Eye (tissue), 1 donor: ENCODE measurements at regions not wholly inside any gene's neighbourhood (a gene's known extent, or its start where the extent isn't known, plus 50 kb on each side); places are given as distances from the start of the nearest gene placed in this dataset.
A peak's percentile ranks its signal among the peaks of the same experiment; 100 is the strongest.

Experiments used
- DNase-seq: peaks from one replicate; pipeline ENCODE4 v3.0.0-alpha.2; 2015

- DNase-seq, result no peak
These were observed 499.6 kb downstream of the PPARGC1A start for GRCh38 chr4:23390246-23390645.

DNA sequence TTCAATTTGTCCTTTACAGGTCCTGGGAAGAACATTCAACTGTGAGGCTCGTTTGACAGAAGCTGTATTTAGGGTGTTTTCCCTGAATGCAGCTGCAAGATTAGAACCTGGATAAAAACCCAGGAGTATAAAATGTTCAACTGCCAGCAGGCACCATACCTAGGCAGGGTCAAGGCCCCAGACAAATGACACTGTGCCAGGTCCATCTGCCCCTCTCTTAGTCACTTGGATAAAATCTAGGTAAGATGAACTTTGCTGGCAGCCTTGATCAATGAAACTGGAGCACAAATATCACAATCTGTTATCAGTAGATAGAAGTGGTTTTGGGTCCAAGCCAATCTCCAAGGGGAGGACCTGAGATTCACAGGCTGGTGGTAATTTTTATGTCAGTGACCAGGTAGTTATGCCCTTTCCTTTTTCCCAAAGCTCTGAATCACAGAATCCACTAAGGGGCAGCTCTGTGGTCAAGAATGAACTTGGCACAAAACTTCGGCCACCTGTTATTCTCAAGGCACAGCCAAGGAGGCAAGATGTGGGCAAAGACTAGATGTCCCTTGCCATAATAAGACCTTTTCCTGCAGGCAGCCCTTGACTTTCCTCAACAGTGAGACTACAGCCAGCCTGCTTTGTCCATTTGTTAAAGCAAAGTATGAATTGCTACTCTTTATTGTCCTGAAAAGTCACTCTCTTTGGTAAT is 501.0 kb downstream of the PPARGC1A start:
- no peak for DNase-seq

DNA sequence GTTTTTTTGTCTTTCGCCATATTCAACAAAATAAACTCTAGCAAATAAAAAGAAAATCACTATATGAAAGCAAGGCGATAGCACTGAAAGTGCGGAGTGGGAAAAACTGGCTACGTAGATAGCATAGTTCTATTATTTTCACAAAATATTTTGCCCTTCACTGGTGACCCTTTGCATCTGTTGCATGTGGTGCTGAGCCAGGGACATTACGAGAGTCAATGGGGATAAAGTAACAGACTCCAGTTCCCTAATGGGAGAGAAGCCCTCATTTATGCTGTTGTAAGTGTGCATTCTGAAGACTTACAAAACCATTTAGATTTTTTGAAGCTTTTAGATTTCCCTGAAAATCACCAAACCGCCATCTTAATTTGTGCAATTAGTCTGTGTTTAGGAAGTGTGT is 501.6 kb downstream of the PPARGC1A start:
- no peak for DNase-seq

- no peak for DNase-seq
These were observed 505.1 kb downstream of the PPARGC1A start for GRCh38 chr4:23384741-23385140.

GRCh38 chr4:23382879-23383278 is 507.0 kb downstream of the PPARGC1A start:
- no peak for DNase-seq

GRCh38 chr4:23374259-23374658 is 515.6 kb downstream of the PPARGC1A start:
- DNase-seq, result no peak

DNA sequence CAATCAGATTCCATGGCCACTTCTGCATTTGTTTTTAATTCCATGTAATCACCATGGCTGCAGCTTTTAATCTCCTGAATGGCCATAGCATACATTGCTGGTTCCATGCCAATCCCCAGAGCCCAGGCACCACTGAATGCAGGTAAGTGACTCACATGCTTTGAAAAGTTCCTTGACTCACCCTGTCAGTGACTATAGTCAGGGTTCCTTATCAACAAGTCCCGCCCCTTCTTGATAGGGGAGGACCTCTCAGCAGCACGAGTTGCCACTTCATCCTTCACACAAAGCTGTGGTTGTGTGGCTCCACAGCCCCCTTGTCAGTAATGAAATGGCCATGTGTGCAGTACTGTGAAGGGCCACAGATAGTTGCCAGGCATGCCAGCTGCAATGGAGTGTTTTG is 516.6 kb downstream of the PPARGC1A start:
- peak; percentile 9 for DNase-seq

DNA sequence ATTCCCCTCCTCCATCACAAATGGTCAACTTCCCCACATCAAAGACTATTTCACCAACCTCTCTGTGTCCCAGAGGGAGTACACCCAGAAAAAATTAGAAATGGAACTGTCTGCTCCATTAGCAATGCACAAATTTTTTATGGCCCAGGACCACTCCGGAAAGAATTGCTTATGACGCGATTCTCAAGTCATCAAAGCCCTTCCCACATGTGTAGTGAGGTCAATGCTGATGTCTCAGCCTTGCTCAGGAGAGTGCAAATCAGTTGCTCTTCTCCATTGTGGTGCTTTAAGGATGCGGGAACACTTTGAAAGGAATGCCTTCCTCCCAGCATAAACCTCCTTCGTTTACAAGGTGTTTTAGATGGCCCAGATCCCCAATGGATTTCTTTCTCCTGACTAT is 518.3 kb downstream of the PPARGC1A start:
- no peak for DNase-seq

DNA sequence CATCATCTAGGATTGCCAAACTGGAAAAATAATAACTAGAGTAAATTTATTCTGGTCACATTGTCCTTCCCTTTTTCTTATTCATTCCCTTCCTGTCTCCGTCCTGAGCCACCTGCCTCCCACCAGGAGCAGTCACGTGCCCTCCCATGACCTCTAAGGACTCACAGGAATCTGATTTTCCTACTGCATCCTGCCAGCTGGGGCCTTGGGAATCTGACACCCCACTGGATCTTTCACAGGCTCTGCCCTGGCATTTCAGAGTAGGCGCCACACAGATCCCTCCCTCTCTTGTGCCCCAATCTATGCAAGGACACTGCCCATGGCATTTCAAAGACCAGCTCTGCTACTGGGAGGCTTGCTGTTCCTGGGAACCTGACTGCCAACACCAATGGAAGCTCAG is 520.5 kb downstream of the PPARGC1A start:
- no peak for DNase-seq

GRCh38 chr4:23368081-23368697 is 521.7 kb downstream of the PPARGC1A start:
- DNase-seq, result peak; percentile 24

- DNase-seq, result no peak
These were observed 523.3 kb downstream of the PPARGC1A start for GRCh38 chr4:23366557-23366906.

- no peak for DNase-seq
These were observed 523.8 kb downstream of the PPARGC1A start for GRCh38 chr4:23365871-23366556.

DNA sequence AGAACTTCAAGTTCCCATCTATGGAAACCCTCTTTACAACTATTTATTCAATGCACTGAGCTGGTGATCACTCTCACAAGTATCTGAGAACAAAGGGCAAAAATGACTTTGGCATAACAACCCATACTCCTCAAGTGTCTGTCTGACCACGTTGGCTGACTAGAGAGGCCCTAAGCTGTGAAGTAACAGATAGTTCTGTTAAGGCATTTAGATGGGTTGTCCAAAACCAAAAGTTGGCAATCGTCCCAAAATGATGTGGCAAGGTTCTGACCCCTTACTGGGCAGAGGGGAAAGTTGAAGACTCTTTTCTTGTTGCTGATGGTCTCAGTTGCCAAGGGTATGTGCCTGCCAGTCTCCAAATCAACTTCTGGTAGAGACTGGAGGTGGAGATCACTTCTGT is 524.8 kb downstream of the PPARGC1A start:
- DNase-seq, result no peak

DNA sequence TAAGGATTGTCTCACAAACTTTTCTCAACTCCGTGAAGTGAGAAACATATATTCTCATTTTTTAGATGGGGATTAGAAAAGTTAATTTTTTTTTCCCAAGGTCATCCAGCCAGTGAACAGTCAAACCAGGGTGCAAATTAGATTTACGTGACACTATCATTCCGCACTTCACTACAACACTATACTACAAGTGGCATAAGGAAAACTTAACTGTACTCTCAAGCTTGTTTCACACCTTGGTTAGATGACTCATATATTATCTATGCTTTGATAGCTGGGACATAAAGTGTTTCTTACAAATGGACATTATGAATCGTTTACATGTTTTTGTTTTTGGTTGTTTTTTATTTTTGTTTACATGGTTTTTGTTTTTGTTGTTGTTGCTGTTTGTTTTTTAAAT is 525.7 kb downstream of the PPARGC1A start:
- no peak for DNase-seq

GRCh38 chr4:23361453-23361852 is 528.4 kb downstream of the PPARGC1A start:
- DNase-seq, result no peak

DNA sequence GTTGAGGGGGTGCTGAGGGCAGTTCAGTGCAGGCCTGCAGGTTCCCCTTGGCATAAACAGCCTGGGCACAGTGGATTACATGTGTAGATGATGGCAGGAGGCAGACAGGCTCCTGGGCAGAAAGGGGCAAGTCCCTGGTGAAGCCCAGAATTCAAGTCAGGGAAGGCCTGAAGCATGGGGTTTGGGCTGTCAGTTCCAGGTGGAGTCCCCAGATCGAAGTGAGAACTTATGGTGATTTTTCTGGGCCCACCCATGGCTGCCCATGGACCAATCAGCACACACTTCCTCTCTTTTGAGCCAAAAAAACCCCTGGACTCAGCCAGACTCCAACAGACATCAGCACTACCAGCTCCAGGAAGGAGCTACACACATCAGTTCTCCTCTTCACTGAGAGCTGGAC is 529.1 kb downstream of the PPARGC1A start:
- no peak for DNase-seq

- DNase-seq, result peak; percentile 60
These were observed 534.6 kb downstream of the PPARGC1A start for GRCh38 chr4:23355258-23355657.

DNA sequence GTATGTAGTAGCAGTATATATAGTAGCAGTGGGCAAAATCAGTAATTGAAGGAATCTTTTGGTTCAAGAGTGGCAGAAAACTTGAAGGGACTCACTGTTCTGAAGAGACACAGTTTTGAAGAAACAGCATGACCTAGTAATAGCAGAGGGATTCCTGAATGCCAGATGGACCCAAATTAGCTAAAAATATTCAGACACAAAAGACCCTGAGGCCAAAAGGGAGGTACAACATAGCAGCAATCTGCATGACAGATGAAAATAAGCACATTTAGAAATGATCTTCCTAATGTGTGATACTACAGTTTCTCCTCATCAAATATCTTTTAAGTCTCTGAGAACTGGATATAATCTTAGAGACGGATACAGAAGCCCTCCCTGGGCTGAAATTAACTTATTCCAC is 536.6 kb downstream of the PPARGC1A start:
- peak; percentile 26 for DNase-seq

- DNase-seq, result no peak
These were observed 540.9 kb downstream of the PPARGC1A start for GRCh38 chr4:23348789-23349498.

- DNase-seq, result no peak
These were observed 552.6 kb downstream of the PPARGC1A start for GRCh38 chr4:23337292-23337691.

GRCh38 chr4:23333946-23334878 is 555.6 kb downstream of the PPARGC1A start:
- peak; percentile 13 for DNase-seq

- peak; percentile 58 for DNase-seq
These were observed 556.3 kb downstream of the PPARGC1A start for GRCh38 chr4:23333556-23333945.

GRCh38 chr4:23332313-23332712 is 557.5 kb downstream of the PPARGC1A start:
- DNase-seq, result peak; percentile 39
